ENCODE measurements at regions not wholly inside any gene's neighbourhood (a gene's known extent, or its start where the extent isn't known, plus 50 kb on each side); places are given as distances from the start of the nearest gene placed in this dataset.
A peak's percentile ranks its signal among the peaks of the same experiment; 100 is the strongest.
"Not testable (repeated sequence)": the region's sequence is repeated elsewhere in the genome, so short reads cannot be mapped to it uniquely, and the experiment has no call there.

DNA sequence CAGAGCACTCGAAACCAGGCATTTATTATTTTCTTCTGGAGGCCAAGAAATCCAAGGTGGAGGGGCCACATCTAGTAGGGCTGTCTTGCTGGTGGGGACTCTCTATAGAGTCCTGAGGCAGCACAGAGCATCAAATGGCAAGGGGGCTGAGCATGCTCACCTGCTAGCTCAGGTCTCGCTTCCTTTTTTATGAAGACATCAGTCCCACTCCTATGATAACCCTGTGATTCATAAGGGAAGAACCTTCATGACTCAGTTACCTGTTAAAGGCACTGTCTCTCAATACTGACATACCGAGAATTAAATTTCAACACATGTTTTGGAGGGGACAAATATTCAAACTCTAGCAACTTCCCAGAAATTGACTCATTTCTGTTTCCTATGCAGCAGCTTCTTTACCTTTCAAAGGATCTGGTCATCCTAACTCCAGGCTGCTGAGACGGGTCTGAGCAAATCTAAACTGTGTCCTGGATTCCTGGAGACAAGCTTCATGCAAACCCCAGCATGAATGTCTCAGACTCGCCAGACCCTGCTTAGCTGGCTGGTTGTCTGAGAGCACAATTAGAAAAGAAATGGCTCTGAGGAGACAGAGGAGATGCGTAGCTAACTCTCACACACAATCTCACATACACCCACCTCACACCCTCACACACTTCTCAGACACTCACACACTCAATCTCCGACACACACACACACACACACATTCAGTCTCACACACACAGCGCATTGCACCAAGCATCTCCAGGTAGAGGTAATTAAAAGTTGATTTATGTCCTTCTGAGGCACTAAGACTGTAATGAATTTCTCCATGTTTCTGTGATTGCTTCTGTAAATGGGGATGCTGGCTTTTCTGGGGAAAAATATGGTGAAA lies 280.8 kb downstream of the BCL2L11 start:
- not testable (repeated sequence) for DNase-seq (ENCODE audit: low read depth)

DNA sequence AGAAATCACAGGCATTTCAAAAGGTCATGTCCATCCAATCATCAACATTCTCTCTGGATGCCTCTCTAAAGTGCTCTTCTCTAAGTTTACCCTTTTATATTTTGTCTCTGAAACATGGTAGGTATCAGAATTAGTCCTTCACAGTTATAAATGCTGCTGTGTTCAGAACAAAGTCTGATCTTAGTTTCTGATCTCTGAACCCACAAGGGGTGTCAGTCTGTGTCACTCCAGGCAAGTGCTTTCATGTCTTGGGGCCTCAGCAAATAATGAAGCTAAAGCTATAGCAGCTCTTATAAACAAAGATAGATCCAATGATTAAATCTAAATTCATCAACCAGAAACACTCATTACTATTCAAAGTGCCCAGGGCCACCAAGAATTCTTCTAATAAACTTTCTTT lies 281.7 kb downstream of the BCL2L11 start:
- not testable (repeated sequence) for DNase-seq (ENCODE audit: low read depth)

DNA sequence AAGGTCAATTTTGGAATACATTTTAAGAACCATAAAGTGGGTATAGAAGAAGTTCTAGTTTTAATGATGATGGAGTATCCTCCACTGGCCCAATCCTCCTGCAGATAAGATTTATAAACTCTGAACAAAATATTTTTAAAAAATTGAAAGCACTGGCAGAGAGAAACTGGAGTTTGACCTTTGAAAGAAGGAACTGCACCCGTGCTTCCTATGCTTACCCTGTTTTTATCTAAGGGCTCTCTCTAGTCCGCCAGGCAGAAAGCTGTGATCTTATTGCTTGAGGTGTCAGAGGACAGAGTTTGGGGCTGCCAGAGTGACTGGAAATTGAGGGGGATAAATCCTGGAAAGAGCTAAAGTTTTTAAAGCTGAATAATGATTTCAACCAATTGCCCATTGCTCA lies 282.6 kb downstream of the BCL2L11 start:
- DNase-seq (ENCODE audit: low read depth): not testable (repeated sequence)

DNA sequence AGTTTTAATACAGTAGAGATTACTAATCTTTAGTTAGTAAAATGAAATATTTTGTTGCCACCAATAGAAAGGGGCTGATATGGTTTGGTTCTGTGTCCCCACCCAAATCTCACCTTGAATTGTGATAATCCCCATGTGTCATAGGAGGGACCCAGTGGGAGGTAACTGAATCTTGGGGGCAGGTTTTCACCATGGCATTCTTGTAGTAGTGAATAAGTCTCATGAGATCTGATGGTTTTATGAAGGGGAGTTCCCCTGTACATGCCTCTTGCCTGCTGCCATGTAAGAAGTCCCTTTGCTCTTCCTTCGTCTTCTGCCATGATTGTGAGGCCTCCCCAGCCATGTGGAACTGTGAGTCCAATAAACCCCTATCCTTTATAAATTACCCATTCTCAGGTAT lies 285.9 kb downstream of the BCL2L11 start:
- not testable (repeated sequence) for DNase-seq (ENCODE audit: low read depth)

DNA sequence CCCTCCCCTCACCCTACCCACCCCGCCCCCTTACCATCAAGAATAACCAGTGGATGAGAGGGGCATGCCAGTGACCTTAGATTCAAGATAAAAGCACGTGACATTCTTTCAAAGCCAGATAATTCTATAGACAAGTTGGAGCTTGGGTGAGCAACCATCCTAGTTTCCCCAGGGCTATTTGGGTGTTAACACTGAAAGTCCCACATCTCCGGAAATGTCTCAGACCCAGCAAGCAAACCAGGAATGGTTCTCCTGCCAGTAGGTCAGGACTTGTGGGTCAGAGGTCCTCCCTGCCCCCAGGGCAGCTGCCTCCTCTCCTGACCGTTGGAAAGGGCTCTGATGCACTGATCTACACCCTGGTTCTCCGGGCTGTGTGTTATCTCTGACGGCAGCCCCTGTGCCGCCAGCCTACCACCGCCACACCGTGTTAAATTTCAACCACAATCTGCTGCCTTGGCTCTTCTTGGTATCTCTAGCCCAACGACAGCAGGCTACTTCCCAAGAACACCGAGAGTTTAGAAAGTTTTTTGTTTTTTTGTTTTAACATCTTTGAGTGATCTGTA lies 287.0 kb downstream of the BCL2L11 start:
- not testable (repeated sequence) for DNase-seq (ENCODE audit: low read depth)

DNA sequence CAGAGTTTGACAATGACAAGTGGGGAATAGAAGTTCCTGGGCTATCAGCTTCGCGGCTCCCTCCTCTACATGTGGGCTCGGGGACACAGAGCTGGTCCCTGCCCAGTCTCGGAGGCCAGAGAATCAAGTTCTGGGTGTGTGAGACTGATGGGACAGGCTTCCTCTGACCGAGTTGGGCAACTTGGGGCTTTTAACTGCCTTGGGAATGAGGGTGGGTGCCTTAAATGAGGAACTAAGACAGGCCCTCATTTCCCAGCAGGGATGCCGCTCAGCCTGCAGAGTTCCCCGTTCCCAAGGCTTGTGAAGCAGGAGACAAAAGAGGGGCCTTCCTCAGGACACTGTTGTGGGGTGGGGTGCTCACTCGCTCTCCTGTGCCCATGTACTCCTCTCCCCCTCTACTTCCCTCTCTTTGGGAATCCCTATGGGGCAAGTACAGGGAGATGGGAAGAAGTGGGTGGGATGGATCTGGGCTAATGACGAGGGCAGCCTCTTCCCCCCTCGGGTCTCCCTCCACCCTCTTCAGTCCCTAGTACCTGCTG lies 290.2 kb downstream of the BCL2L11 start:
- DNase-seq (ENCODE audit: low read depth): not testable (repeated sequence)

DNA sequence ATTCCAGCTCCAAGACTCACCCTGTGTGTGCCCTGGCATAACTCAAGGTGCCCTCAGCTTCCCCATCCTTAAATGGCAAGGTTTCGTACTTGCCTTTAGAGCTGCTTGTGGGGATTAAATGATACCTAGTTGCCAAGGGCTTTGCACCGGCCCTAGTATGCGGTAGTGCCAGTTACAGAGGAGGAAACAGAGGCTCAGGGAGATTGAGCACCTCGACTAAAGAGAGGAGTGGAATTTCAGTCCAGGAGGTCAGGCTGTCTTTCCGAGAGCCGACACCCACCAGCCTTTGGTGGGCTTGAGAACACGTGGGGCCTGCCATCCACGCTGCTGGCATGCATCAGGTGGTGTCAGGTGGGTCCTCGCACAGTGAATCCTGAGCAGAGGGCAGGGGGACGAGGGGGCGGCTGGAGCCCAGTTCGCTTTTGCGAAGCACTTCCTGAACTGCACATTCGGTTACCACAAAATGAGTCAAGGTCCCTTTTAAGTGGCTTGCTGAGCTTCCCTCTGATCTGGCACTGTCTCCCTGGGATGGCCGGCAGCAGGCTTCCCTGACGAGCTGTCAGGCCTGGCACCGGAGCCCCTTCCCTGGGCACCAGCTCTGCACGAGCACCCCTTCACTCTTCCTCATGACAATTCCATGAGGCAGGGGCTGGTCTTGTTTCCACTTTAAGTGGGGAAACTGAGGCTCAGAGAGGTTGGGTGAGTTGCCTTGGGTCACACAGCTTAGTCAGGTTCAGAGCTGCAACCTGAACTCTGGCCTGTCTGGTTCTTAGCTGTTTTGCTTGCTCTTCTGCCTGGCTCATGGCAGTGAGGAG lies 291.4 kb downstream of the BCL2L11 start:
- not testable (repeated sequence) for DNase-seq (ENCODE audit: low read depth)

DNA sequence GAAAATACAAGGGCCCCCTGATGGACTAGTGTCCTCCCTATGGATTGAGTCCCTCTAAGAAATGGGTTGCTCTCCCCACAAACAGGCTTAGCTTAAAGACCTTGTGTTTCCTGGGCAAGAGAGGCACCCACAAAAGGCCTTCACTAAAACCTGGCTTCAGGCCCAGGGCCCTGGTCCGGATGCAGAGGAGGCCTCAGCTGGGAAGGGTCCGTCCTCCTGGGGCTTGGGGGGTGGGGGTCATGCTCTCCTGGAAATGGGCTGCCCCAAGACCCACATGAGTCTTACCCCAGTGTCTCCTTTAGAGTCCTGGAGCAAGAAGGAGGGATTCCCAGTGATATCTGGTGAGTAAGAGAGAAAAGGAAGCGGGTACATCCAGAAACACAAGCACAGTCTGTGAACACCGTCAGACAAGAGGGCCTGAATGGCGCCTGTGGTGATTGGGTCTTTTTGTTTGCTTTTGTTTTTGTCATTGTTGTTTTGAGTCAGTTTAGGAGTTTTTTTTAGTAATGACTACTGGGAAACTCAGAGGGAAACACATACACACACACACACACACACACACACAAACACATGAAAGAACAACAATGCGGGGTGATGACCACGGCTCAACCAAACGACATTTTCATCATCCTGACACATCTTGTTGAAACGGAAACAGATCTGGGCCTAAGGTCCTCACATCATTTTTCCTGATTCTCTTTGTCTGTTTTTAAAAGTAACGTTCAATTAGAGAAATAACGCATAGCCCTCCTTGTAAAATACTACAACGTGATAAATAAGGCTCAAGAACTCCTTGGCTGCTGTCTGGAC lies 292.3 kb downstream of the BCL2L11 start:
- DNase-seq (ENCODE audit: low read depth): not testable (repeated sequence)

DNA sequence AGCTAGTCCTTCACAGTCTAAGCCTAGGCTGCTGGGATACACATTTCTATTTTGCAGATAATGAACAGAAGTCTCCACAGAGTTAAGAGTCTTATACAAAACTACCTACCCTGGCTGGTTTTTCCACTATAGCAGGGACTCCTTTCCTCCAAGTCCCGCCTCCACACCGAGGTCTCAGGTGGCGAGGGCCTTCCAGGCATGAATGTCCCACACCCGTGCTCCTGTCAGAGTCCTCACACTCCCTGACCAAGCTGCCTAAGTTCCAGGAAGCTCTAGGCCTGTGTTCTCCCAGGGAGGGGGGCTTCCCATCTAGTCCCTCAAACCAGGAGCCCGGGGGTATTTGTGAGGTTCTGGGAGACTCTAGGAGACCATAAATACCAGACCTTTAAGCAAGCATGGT lies 293.2 kb downstream of the BCL2L11 start:
- DNase-seq (ENCODE audit: low read depth): not testable (repeated sequence)

DNA sequence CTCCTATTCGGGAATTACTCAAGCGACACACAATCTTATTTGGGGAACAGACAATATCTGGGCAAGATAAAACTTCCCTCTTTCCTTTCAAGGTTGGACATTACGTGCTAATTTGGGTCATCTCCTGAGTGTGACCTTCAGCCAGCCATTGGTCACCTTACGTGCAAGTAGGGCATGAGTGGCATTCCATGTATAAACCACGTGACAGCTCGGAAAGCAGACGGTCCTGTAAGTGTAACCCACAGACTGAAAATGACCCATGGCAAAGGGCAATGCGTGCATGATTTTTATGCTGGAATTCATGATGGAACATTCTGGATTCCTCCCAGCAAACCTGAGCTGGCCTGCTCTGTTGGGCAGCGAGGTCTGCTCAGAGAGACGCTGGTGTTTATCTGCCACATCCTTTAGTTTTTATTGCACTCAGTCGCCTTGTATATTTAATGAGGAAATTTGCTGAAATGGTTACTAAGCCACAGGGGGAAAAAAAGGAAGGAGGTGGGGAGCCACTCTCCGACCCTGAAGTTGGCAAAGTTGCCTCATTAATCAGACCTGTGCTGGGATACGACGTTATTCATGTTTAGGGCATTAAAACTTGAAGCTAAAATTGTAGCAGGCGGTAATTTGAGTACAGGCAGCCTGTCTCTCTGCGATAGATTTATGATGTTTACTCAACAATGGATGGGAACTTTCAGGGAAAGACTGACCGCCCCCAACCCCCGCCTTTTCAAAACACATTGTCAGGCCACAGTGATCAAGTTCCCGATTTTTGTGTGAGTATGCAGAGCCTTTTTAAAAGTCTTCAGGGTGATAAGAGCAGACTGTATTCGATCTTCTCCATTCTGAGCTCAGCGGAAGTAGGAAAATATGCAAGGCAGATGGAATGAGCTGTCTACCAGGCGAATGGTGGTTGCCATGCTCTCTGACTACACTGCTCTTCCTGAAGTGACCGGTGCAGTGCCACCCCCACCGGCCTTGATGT lies 295.3 kb downstream of the BCL2L11 start:
- DNase-seq (ENCODE audit: low read depth): not testable (repeated sequence)

DNA sequence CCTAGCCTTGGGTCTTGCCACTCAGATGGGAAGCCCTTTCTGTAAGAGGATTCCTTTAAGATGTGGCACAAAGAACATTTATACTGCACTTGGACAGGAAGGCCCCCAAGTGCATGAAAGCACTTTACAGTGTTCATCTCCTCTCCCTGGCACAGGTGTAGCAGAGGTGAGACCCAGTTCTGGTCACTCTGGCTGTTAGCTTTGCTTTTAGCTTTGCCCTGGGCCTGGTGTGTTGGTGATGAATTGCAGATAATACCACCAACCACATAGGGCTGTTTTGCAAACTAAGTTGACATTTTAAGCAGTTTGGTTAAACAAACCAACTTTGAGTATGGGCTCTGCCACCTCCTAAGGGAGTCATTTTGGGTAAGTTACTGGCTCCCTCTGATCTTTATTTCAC lies 296.3 kb downstream of the BCL2L11 start:
- not testable (repeated sequence) for DNase-seq (ENCODE audit: low read depth)

DNA sequence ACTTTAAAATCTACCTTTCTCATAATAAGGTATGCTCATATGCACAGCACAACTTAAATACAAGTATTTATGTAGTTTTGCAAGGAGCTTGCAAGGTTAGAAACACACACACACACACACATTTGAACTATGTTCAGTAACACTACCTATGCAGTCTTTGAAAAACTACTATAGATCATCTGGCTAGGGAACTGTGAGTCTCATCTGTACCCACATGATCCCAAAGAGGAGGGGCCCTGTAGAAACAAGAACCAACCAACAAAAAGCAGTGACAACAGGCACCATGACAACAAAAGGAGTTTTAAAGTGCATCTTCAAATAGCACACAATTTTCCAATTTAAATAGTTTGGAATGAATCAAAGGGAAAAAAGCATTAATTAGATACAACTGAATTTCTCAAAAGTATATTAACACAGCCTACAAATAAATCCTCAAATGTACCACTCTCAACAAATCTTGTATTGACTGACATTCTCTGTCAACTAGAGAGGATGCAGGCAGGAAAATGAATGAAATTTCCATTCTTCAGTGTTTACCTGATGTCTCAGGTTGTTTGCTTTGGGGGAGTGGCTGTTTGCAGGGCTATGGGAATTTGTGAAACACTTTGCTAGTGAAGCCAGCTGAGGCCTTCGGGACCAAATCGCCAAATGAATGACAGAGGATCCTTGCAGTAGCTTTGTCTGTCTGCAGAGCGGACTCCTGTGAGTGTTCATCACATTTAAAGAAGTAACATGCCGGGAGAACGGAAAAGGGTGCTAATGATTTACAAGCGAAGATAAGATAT lies 297.6 kb downstream of the BCL2L11 start:
- not testable (repeated sequence) for DNase-seq (ENCODE audit: low read depth)

DNA sequence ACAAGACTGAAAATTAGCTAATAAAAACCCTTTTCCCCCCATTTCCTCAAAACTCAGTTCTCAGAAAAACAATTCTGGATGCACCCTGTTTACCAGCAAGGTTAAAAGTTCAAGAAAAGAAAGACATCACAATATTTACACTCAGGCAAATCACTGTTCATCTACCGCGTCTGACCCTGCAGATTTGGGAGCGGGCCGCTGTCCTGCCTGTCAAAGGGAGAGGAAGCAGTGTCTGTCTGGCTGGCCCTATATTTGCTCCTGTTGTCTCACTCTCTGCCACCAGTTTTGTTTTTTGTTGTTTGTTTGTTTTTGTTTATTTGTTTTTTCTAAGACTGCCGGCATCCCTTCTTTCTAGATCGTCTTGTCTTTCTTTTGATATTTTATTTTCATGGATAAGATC lies 299.4 kb downstream of the BCL2L11 start:
- not testable (repeated sequence) for DNase-seq (ENCODE audit: low read depth)

DNA sequence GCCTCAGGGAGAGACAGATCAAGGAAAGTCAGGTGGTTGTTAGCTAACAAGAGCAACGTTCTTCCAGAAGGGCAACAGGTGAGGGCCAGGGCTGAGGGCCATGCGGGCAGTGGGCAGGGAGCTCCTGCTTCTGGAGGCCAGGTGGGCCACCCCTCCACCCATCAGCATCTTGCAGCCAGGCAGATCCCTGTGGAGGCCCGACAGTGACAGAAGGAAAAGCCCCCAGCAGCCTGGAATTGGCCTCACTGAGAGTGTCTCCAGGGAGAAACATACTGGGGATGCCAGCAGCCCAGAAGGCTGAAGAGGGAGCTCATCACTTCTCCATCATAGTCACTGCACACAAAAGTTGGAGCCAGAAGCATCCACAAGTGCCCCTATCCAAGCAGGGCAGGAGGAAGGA lies 300.1 kb downstream of the BCL2L11 start:
- not testable (repeated sequence) for DNase-seq (ENCODE audit: low read depth)

DNA sequence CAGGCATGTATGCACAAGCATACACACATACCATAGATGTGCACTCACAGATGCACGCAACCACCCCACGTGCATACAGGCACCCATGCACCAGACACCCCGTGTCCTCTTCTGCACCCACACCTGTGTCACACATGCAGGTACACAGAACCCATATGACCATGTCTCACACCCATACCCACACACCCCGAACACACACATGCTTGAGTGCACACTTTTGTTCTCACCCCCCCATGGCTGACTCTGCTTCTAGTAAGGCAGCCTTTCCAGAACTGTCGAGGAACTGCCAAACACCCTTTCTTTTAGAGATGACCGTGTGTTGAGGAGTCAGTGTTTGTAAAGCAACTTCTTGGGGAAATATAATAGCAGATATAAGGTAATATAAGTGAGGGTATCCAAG lies 301.2 kb downstream of the BCL2L11 start:
- DNase-seq (ENCODE audit: low read depth): not testable (repeated sequence)

DNA sequence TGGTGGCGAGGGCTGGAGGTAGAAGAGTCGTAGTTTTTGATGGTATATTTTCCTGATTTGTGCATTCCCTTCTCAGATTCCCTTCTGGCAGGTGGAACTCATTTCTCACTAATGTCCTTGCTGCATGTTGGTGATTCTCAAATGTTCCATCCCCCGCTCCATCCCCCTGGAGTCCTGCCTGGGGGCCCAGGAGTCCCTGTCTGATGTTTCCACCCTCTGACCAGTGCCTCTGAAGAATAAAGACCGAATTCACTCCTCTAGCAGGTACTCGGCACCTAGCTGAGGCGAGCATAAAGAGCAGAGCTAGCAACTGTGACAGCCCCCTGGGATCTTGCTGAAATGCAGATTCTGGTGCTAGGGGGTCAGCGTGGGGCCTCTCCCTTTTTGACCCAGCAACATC lies 301.8 kb downstream of the BCL2L11 start:
- not testable (repeated sequence) for DNase-seq (ENCODE audit: low read depth)

DNA sequence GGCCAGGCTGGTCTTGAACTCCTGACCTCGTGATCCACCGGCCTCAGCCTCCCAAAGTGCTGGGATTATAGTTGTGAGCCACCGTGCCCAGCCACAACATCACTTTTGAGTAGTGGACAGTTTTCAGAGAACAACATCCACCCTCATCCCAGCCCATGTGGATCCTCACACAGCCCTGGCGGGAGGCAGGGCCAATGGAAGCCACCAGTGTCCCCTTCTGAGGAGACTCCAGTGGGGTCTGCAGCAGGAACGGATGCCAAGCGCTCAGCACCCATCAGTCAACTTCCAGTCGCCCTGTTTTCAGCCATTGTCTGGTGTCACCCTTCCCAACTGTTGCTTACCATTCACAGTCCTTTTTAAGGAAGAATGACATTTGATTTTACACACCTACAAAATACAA lies 302.5 kb downstream of the BCL2L11 start:
- not testable (repeated sequence) for DNase-seq (ENCODE audit: low read depth)

DNA sequence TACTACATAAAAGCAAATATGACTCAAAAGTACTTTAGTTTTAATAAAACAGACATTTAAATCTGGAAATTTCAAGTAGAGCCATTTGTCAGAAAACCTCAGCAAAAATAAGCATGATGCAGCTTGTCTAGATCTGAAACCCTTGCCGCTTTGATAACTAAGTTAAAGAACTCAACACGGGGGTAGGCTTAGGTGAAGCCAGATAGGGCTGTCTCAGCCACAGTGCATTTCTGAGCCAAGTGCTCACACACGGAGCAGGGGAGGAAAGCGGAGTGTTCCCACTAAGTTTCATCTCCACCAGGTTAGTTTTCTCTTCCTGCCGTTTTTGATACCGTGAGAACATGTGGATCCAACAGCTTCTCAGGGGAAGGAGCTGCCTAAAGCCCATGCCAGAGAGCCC lies 303.5 kb downstream of the BCL2L11 start:
- not testable (repeated sequence) for DNase-seq (ENCODE audit: low read depth)

DNA sequence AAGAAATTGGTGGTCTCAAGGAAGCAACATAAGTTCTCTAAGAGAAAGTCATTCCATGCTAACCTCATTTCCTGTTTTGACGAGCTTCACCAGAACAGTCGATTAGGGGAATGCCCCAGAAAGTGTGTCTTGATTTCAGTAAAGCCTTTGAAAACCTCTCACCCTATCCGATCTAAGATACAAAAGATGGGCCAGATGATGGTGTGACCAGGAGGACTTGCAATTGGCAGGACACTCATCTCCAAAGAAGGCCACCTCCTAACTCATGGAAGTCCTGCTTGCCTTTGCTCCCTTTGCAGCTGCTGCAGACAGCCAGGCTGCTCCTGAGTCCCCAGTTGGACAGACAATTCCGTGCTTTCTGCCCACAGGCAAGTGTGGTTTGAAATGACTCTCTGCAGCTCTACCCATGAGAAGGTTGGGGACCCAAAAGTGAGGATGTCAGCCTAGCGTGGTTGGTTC lies 304.2 kb downstream of the BCL2L11 start:
- peak; percentile 61 for DNase-seq (ENCODE audit: low read depth)

Measured in activated T-cell treated with anti-CD3 and anti-CD28 coated beads for 48 hours (primary cell).